ENCODE measurements at regions not wholly inside any gene's neighbourhood (a gene's known extent, or its start where the extent isn't known, plus 50 kb on each side); places are given as distances from the start of the nearest gene placed in this dataset.
"Not testable (repeated sequence)": the region's sequence is repeated elsewhere in the genome, so short reads cannot be mapped to it uniquely, and the experiment has no call there.

DNA sequence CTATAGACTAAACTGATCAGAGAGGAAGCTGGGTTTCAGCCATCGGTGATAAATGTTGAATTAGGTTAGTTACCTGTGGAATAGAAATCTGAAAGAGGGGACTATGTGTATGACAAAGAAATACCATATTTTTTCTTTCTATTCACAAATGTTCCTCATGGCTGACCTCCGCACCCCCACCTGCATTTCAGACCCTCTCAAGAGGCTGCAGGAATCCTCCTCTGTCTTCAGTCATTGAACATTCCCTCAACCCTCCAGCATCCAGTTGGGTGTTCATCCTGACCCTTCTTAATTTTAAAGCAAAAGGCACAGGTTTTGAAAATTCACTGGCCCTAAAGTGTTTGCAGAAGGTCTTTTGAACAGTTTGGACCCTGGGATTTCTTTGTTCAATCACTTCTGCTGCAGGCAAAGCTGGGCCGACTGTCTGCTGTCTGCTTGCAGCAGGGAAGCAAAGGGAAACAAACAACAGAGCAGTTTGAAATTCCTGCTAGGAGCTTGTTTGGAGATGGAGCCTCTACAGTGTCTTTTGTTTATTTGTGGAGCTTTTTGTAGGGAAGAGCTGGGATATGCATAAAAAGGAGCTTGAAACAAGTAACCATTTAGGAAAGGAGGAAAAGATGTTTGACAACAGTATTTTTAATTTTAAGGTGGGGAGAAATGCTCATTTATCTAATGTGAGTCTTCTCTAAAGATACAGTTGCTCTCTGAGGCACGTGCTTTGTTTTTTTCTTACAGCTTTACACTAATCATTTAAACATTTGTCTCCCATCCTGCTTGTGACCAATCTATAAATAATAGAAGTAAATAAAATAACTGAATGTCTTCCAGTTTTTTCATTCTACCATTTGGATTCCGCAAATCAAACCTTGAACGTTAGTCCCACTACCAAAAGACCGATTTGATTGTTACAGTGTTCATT is 213.3 kb upstream of the MMADHC start:
- no peak for DNase-seq (ENCODE audit: low spot score)

DNA sequence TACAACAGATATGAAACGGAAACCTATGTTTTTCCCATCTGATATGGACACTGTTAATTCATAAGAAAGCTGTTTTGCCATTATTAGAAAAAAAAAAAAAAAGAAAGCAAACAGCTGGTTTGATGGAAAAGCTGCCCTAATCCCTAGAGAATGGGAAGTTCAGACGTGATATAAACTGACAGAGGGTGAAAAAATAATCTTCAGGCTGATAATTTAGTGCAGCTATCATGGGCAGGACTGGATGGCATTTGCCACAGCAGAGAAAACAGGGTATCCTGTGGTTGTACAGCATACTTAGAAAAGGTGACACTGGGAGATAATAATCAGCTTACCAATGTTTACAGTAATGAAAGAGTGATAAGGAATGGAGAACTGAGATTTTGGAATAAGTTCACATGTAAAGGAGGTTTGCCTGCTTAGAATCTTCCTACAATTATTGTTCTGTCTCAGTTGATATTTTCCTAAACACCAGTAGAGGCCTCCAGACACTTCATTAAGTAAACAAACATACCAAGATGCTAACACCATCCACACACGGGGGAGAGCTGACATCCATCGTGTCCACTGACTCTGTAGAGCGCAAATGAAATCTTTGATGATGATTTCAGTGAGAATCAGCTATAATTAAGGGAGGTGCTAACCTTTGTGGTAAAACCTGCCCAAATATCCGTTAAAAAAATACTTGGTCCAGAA is 211.6 kb upstream of the MMADHC start:
- no peak for DNase-seq (ENCODE audit: low spot score)

DNA sequence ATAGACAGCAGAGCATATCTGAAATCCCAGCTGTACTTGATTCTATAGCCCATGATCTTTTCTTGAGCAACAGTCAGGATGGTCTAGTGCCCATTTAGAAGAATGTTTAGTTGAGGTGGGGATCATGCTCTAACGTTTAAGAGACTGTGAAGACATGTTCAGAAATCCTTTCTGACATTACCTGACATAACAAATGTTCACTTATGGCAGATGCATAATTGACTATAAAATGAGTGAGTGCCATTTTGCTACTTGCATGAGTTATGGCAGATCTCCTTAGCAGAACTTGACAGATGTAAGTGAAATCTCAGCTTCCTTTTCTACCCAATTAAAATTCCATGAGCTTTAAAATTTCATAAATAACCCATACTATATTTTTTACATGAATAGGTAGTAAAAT is 209.5 kb upstream of the MMADHC start:
- DNase-seq (ENCODE audit: low spot score): no peak

DNA sequence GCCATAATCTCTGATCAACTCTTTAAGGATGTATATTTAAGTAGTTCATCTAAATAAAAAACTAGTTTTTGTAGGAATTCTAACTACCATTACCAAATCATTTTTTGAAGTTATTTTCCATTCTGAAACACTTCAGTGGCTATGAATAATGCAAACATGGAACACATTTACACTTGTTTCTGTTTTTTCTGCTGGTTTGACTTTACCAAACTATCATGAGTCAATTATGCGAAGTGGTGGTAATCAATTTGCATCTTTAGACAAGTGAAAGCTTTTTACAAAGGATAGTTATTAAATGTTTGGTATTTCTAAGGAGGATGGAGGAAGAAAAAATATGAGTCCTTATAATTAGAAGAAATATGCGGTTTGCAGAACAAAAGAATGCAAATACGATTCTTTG is 202.0 kb upstream of the MMADHC start:
- DNase-seq (ENCODE audit: low spot score): no peak

DNA sequence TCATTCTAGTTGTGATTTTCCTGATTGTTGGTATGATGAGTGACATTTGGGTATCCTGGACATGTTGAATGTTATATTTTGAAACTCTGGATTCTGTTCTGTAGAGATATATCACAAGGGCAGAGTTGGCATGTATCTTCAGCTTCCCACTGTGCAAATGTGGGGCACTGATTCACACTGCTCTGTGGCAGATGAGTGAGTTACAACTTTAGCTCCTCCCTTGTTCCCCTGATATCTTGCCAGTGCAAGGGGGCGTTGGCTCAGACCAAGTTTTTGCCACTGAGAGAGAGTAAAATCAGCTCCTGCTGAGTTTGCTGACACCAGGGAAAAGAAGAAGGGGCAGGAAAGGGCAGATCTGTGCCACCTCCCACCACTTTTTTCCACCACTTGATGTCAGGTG is 199.6 kb upstream of the MMADHC start:
- no peak for DNase-seq (ENCODE audit: low spot score)

DNA sequence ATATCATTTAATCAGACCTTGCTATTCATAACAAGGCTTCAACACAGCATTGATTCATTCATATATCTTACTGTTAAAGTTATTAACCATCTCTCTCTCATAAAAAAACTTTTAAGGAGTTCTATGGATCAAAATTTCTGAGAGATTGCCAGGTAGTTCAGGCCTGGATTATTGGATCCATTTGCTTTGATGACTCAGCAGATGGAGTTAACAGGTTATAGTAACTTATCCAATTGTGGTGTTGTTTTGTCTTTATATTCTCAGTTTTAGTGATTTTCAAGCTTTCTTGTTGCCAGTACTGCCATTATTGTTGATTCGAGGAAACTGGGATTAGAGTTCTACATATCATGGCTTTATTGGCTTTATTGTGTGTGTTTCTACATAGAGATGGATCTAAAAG is 195.7 kb upstream of the MMADHC start:
- no peak for DNase-seq (ENCODE audit: low spot score)

DNA sequence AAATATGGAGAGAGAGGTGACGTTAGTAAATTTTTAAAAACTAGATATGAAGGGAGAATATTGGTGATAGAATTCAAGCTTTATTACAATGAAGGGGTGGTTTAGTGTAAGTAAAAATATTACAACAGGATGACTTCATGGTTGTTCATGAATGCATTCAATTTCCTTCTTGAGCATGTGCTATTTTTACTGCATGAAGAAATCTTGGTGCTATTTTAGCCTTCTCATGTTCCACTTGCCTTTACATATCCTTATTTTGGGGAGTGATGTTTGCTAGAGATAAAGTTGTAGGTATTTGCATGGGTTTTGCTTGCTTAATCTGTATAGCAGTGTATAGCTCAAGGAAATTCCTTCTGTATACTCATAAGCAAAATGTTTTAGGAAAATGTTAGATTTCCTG is 195.0 kb upstream of the MMADHC start:
- no peak for DNase-seq (ENCODE audit: low spot score)

DNA sequence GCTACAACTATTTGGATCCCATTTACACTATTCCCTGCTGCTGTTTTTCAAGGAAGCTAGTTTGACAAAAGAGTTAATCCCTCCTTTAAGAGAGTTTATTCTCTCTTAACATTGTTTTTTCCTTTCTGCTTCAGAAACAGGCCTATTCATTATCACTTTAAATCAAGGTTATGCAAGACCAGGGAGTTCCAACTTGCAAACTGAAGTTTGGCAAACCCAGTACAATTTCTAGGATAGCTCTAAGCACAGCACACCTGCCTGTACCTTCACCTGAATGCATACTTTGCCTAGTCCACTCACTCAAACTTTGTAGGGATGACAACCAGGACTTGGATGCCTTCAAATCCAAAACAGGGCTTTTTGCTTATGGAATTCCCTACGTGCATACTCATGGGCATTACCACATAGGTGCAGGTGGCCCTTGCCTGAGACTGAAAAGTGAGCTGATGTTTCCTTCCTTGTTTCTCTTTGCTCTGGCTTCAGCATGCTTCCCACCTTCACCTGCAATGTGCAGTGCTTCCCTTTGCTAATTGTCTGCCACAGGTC is 193.8 kb upstream of the MMADHC start:
- DNase-seq (ENCODE audit: low spot score): no peak

DNA sequence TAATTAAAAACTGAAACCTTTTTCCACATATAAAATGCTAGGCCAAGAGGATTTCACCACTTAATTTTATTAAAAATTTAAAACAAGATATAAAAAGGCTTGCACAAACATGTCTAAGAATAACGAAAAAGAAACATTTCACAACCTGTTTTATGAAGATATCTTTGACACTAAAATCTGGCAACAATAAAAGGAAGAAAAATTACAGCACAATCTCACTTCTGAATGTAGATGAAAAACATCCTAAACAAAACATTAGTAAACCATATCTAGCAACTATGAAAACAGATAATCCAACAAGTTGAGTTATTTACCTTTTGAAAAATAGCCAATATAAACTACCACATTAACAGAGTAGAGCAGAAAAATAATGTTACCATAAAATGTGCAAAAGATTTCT is 185.4 kb upstream of the MMADHC start:
- no peak for DNase-seq (ENCODE audit: low spot score)

DNA sequence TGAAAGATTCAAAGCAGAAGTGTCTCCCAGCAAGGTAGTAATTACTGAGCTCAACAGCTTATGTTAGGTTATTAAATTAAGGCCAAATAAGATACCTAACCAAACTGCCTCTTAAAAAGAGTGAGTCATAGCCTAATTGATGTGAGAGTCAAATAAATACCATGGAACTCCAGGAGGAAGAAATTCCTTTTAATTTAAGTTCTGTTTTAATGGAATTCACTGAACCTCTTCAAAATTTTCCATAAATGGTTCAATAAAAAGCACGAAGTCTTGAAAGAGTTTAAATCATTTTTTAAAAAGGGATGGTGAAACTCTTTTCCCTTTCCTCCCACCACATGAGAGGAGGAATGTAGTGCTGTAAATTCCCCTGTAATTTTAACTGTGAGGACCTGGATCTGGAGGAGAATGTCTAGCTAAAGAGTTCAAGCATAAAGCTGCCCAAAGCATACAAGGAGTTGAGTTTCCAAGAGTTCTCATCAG is 180.8 kb upstream of the MMADHC start:
- no peak for DNase-seq (ENCODE audit: low spot score)

DNA sequence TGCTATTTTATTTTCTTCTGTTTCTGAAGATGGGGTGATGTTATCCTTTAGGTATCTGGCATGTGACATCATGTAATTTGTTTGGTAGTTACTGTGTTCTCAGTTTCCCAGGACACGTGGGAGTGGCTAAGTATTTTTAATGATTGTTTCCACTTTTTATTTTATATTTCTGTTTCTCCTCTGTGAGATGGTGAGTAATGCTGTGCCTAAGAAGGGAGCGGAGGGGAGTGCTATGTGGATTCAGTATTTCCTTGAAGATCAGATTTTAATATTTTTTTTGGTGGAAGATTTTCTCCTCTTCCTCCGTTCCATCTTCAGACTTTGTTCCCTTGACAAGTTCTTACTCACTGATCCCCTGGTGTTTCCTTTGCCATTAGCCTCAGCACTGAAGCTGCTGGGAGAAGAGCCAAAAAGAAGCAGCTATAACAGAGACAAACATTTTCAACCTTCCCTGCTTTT is 180.0 kb upstream of the MMADHC start:
- no peak for DNase-seq (ENCODE audit: low spot score)

DNA sequence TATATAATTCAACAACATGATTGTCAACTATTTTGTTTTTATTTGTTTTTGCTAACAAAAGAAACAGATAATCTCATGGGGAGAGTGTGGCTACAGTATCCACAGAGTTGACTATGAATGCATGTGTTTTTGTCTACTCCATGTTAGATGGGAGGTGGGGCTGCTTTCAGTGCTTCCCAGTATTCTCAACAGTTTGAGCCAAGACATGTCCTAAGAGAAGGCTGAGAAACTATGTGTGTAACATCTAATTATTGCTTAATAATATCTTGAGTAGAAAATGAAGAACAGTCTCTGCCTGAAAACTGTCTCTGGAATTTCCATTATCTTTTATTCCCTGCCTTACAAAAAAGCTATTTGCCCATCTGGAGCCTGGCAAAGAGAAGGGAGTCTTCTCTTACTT is 178.8 kb upstream of the MMADHC start:
- no peak for DNase-seq (ENCODE audit: low spot score)

DNA sequence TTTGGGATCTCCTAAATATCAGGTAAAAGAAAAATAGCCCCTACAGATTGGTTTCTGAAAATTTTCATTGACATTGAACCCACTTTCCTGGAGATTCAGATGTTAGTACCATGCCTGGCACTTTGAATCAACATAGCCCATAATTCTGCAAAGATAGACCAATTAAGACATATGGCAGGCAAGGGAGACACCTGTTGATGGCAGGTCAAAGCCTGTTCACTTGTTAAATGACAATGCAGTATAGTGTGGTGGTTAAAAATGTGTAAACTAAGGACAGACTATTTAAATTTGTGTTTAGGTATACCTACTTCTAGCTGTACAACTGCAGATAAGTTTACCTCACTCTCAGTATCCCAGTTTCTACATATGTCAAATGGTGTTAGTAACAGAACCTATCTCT is 178.1 kb upstream of the MMADHC start:
- DNase-seq (ENCODE audit: low spot score): no peak

DNA sequence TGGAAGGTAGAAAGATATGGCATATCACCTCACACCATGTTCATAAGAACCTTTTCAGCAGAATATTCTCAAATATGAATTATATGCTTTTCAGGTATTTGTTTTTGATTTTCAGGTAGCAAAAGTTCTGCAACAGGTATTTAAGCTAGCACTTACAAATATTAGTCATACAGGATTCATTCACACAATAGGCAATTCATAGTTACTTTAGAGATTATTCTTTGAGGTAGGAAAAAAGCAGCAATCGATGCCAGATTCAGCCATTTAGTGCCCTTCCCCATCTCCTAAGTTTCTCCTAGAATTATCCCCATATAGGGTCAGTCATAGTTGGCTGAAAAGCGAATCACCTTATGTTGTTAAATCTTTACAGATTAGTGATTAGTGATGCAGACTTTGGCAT is 177.4 kb upstream of the MMADHC start:
- DNase-seq (ENCODE audit: low spot score): no peak

DNA sequence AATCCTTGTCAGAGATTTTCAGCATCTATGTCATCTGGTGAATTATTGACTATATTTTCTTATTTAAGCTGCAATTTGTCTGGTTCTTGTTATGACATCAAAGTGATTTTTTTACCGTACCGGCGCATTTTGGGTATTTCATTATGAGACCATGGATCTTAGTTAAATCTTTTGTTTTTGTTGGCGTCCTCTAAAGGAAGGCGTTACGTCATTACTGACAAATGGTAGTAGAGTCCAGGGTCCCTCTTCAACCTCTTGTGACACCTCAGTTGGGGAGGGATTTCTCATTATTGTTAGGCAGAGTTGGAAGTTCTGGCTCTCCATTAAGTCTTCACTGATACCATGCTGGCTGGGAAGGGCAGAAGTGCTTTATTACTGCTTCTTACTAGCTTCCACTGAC is 175.8 kb upstream of the MMADHC start:
- no peak for DNase-seq (ENCODE audit: low spot score)

DNA sequence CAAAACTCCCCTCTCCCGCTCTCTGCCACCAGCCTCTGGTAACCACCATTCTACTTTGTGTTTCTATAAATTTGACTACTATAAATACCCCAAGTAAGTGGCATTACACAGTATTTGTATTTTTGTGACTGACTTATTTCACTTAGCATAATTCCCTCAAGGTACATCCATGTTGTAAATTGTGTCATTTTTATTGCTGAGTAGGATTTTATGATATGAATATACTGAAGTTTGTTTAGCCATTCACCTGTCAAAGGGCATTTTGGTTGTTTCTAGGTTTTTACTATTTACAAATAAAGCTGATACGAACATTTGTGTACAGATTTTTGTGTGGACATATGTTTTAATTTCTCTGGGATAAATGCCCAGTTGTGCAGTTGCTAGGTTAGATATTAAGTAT is 174.0 kb upstream of the MMADHC start:
- DNase-seq (ENCODE audit: low spot score): no peak

DNA sequence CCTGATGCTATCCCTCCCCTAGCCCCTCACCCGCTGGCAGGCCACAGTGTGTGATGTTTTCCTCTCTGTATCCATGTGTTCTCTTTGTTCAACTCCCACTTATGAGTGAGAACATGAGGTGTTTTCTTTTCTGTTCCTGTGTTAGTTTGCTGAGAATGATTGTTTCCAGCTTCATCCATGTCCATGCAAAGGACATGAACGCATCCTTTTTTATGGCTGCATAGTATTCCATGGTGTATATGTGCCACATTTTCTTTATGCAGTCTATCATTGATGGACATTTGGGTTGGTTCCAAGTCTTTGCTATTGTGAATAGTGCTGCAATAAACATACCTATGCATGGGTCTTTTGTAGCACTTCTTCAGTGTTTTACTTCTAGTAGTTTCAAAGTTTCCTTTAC is 171.8 kb upstream of the MMADHC start:
- not testable (repeated sequence) for DNase-seq (ENCODE audit: low spot score)

DNA sequence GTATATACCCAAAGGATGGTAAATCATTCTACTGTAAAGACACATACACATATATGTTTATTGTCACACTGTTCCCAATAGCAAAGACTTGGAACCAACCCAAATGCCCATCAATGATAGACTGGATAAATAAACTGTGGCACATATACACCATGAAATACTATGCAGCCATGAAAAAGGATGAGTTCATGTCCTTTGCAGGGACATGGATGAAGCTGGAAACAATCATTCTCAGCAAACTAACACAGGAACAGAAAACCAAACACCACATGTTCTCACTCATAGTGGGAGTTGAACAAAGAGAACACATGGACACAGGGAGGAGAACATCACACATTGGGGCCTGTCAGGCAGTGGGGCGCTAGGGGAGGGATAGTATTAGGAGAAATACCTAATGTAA is 167.1 kb upstream of the MMADHC start:
- not testable (repeated sequence) for DNase-seq (ENCODE audit: low spot score)

DNA sequence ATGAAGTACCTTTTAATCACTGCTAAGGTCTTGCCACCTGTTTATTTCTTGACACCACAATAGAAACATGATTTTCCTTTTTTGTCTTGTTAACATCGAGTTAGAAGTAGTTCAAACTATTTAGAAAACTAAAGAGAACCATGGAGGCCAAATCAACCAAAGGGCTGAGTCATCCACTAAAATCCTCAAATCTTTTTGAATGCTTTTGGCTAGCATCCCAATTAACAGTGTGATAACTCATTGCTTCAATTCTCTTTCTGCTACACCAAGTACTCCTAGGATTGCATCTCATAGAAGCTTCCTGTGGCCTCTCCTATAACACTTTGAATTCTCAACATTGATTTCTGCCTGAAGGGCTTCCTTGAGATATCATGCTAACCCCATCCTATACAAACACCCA is 159.9 kb upstream of the MMADHC start:
- DNase-seq (ENCODE audit: low spot score): no peak

DNA sequence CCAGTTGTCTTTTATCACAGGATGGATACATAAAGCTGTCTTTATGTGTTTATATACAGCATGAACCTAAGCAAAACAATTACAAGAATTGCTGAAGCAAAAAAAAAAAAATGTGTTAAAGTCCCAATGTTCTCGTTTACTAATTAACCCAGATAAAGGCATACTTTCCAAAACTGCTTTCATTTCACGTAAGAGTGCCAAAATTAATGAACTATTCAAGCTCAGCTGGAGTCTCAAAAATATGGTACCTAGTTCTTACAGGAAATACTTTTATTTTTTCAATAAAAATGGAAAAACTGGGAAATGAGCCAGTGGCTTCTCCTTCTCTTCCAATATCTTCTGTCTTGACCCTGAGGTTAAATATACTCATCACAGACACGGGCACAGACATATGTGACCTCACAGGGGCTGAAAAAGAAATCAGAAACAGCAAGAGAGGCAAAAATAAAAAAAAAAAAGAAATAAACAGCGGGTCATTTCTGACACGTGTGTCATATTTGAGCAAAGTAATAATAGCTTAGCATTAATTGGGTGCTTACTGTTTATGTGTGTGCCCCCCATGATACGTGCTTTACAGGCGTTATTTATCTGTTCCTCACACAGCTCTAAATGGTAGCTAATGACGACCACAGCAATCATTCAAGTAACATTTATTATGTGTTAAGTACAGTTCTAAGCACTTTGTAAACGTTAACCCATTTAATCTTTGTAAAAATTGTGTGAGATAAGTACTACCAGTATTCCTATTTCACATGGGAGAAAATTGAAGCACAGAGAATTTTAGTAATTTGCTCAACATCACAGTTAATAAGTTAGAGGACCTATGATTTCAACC is 158.0 kb upstream of the MMADHC start:
- no peak for DNase-seq (ENCODE audit: low spot score)

DNA sequence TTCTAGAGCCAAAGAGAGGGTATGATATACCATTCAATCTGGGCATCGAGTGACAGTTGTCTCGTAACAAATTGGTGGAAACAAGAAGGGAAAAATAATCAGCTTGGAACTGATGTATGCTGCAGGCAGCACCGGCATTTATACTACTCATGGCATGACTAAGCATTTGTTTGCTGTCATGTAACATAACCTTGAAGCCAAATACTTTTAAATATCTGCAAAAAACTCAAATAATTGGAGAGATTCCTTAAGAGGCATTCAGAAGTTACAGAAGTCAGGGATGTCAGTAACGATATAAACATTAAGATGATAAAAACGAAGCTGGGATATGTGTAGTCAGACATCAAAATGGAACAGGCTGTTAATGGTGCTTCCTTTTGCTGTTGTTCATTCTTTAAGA is 157.3 kb upstream of the MMADHC start:
- DNase-seq (ENCODE audit: low spot score): no peak

DNA sequence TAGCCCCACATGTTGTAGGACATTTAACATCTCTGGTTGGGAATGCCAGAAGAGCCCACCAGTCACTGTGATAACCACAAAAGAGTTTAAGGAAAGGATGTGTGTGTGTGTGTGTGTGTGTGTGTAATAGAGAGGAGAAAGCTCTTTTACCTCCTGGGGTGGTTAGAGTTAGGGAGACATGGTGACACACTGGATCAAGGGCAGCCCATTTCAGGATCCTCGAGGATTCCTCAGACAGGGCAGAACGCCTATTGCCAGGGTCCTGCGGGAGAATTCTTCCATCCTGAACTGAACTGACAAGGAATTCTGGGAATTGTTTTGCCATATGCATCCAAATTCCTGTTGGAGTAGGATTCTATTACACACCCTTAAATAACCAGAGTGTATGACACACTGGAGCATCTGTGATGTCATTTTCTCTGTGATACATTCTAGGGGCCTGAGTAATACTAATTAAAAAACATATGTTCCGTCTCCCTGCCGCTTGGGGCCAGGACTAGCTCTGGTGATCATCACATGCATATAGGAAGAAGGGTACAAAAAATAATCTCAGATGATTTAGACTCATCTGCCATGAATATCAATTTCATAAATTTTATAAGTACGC is 156.4 kb upstream of the MMADHC start:
- DNase-seq (ENCODE audit: low spot score): no peak
